IPS-NIHi7 (cell line): ENCODE measurements at regions not wholly inside any gene's neighbourhood (a gene's known extent, or its start where the extent isn't known, plus 50 kb on each side); places are given as distances from the start of the nearest gene placed in this dataset.

ENCODE experiments used
- DNase-seq: peaks from one replicate; pipeline ENCODE4 v3.0.0; 2012; ENCODE audit warnings: mixed read lengths; ENCODE audit errors: extremely low spot score

DNA sequence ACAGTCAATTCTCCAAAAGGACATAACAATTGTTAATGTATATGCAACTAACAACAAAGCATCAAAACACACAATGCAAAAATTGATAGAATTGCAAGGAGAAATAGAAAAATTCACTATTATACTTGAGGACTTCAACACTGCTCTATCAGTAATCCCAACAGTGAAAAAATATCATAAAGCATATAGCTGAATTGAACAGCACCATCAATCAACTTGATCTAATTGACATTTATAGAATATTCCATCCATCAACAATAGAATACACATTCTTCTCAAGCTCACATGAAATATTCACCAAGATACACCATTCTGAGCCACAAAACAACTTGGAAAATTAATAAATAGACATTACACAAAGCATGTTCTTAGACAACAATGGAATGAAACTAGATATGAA is 60.1 kb upstream of the ASXL3 start:
- no peak for DNase-seq

DNA sequence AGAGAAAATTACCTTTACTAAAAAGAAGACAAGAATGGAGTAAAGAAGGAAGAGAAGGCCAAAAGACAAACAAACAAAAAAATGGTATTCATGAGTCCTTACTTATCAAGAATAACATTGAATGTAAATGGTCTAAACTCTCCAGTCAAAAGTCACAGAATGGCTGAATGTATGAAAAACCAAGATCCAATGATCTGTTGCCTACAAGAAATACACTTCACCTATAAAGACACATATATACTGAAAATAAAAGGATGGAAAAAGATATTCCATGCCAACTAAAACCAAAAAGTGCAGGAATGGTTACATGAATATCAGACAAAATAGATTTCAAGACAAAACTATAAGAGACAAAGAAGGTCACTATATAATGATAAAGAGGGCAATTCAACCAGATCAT is 65.0 kb upstream of the ASXL3 start:
- no peak for DNase-seq

DNA sequence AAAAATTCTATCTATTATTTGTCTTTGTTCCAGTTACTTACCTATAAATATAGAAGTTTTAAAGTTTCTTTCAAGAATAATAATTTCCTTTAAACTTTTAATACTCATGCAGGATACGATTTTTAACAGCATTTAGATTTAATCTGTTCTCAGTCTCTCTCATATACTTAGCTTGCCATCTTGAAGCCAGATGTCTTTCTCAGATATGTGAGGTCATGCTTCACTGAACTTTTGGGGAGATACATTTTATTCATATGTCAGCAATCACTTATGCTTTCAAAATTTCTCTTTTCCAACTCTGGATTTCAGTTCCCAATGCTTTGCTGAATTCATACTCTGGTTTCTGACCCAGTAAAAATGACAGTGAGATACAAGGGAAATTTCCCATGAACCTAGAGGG is 66.5 kb upstream of the CCDC178 start:
- DNase-seq: no peak

DNA sequence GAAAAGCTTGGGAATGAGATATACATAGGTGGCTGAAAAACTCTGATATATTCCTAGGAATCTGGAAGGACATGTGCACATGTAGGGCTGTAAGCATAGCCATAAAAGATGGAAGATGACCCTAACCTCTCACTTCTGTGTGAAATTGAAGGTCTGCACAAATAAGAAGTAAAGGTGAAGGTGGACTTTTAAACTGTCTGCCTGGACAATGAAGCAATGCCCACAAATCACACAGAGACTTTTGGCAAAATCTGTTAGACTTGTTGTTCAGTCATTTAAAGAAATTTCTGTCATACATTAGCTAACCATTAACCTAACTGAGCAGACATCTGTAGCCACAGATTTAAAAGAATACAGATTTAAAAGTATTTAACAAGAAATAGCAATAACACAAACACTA is 65.3 kb upstream of the CCDC178 start:
- DNase-seq: no peak

DNA sequence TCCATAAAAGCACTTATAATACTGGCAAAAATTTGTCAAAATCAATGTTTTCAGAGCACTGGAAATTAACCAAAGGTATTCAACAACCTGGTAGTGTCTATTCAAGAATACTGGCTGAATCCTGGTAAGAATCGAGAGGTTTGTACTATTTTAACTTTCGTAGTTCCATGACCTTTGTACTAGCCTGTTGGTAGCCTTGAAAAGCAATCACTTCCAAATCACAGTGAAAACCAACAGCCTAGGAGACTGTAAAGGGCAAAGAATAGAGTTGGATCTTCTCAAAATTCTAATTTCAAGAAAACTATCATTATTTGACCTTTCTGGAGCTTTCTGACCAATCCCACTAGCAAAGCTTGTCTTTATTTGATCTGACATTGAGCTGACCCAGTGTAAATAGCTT is 64.8 kb upstream of the CCDC178 start:
- no peak for DNase-seq

DNA sequence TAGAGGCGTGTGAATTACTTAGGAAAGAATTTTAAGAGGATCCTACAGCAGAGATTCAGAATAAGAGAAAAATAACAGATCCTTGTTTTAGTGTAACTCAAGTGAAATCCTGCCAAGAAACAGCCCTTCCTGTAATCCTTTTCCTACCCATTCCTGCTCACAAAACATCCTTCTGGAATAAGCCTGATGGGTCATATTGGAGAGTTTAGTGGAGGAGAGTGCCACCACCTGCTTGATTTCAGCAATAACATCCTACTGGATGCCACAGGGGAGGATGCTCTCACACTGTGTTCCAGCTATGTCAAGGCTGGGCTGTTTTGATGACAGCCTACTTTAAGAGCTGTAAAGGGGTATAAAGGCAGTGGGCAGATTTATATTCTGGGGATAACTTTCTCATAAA is 54.8 kb upstream of the CCDC178 start:
- peak; percentile 77 for DNase-seq
